AG04450 (cell line): ENCODE measurements at regions not wholly inside any gene's neighbourhood (a gene's known extent, or its start where the extent isn't known, plus 50 kb on each side); places are given as distances from the start of the nearest gene placed in this dataset.
A peak's percentile ranks its signal among the peaks of the same experiment; 100 is the strongest.

ENCODE experiments used
- CTCF ChIA-PET: fragments of 300-600, 350-600 bp; formaldehyde crosslinking; extraction: SDS; loops from one replicate; lab custom pipeline; 2022; ENCODE audit warnings: antibody characterized with exemption, inconsistent platforms; lab: Charles Lee
- POLR2A ChIA-PET: fragments of 350-600 bp; formaldehyde crosslinking; extraction: SDS; loops from one replicate; lab custom pipeline; 2021; ENCODE audit warnings: antibody characterized with exemption, inconsistent platforms; lab: Yijun Ruan, JAX
- DNase-seq: peaks from one replicate; pipeline ENCODE4 v3.0.0-alpha.2; 2011; ENCODE audit warnings: low read depth, low spot score
- H3K27ac ChIP-seq: one replicate; pipeline ENCODE4 v1.5.1; 2012; ENCODE audit warnings: low read depth, low read length, control low read depth
- H3K27me3 ChIP-seq: one replicate; pipeline ENCODE4 v1.6.0; 2012; ENCODE audit warnings: low read length; ENCODE audit not compliant: control insufficient read depth, insufficient read depth
- H3K4me3 ChIP-seq: 2 replicates; pipeline ENCODE4 v1.5.1; 2011; ENCODE audit warnings: mild to moderate bottlenecking, low read depth, low read length, control low read depth
- H3K9me3 ChIP-seq: 2 replicates; pipeline ENCODE4 v1.5.1; 2012; ENCODE audit warnings: low read length; ENCODE audit not compliant: control insufficient read depth, insufficient read depth
- CTCF ChIP-seq: IDR thresholded peaks from 2 replicates; pipeline ENCODE4 v1.5.1; 2011; ENCODE audit warnings: low read depth, low read length, control low read depth, inconsistent platforms

- Histone ChIP-seq H3K4me3 (no peak overlapping the region), H3K9me3 (no peaks in the 10 kb centered on the region), H3K27me3 (no peaks in the 10 kb centered on the region), H3K27ac (no peak overlapping the region)
- no peak for DNase-seq
- POLR2A ChIA-PET: interaction anchor here (0.8 to 1.1 kb wide), 6 partner anchors 11 to 309 kb away, joined by 3 read pairs; no protein-coding TSS in a partner anchor
- CTCF ChIA-PET: interaction anchor here (1.0 to 3.1 kb wide), 3 partner anchors 63 to 161 kb away, joined by 3 to 27 read pairs (median 4); no protein-coding TSS in a partner anchor
- no peak for TF ChIP-seq CTCF
Measured at GRCh38 chr1:91575909-91576519, 75.4 kb downstream of the CDC7 start.

GRCh38 chr1:91578320-91579109, 77.9 kb downstream of the CDC7 start:
- no peak overlapping the region for H3K4me3 ChIP-seq
- CTCF ChIA-PET: interaction anchor here (0.7 to 0.8 kb wide), 2 partner anchors 67 to 305 kb away, joined by 4 to 6 read pairs; no protein-coding TSS in a partner anchor
- POLR2A ChIA-PET: no interaction called here
- TF ChIP-seq CTCF: no peak
- H3K9me3 ChIP-seq: no peaks in the 10 kb centered on the region
- H3K27me3 ChIP-seq: no peaks in the 10 kb centered on the region
- no peak overlapping the region for H3K27ac ChIP-seq
- DNase-seq: no peak

- H3K27ac ChIP-seq: no peak overlapping the region
- ChIA-PET CTCF (interaction anchor here (0.8 kb wide), 1 partner anchor 304 kb away, joined by 4 read pairs; no protein-coding TSS in a partner anchor), POLR2A (no interaction called here)
- DNase-seq: no peak
- no peaks in the 10 kb centered on the region for H3K9me3 ChIP-seq
- no peak overlapping the region for H3K4me3 ChIP-seq
- no peak for TF ChIP-seq CTCF
- no peaks in the 10 kb centered on the region for H3K27me3 ChIP-seq
Measured at GRCh38 chr1:91579658-91580228, 79.1 kb downstream of the CDC7 start.

GRCh38 chr1:91582431-91582921, 81.8 kb downstream of the CDC7 start:
- peak; percentile 96 for DNase-seq
- TF ChIP-seq CTCF: no peak
- Histone ChIP-seq H3K9me3 (no peaks in the 10 kb centered on the region), H3K27ac (peak overlapping the region; percentile 99), H3K27me3 (no peaks in the 10 kb centered on the region), H3K4me3 (no peak overlapping the region)
- ChIA-PET CTCF (interaction anchor here (1.0 to 3.8 kb wide), 2 partner anchors 70 to 344 kb away, joined by 5 to 18 read pairs; no protein-coding TSS in a partner anchor), POLR2A (interaction anchor here (1.0 to 1.8 kb wide), 6 partner anchors 8 to 308 kb away, joined by 3 to 9 read pairs (median 6); no protein-coding TSS in a partner anchor)
